OCI-LY3 (cell line): ENCODE measurements at regions not wholly inside any gene's neighbourhood (a gene's known extent, or its start where the extent isn't known, plus 50 kb on each side); places are given as distances from the start of the nearest gene placed in this dataset.

Source experiments
- CTCF ChIP-seq: fragments of 200-600, 300-600 bp; sonication (generic); IDR thresholded peaks from 2 replicates; pipeline ENCODE4 v1.5.1; 2014; ENCODE audit warnings: antibody characterized with exemption, low read length, low read depth
- EZH2phosphoT487 ChIP-seq: fragments of 200-600 bp; shearing (Covaris generic); IDR thresholded peaks from 2 replicates; pipeline ENCODE4 v1.6.1; 2018; ENCODE audit warnings: antibody characterized with exemption, mixed run types, low read depth

DNA sequence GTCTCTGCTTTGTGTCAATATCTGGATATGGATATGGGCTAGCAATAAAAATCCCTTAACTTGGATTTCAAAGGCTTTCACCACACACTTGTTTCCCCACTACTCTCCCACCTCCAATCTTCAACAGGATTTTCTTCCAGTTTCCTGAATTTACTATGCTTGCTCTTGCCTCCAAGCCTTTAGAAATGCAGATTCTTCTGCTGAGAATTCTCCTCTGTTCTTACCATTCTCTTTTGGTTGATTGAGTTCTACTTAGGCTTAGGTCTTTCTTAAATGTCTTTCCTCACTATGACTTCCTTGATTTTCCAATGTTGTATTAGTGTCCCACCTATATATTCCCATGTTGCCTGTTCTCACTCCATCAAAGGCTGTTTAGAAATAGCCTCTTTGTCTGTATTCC is 1502.4 kb upstream of the TENM4 start:
- TF ChIP-seq CTCF (no peak), EZH2phosphoT487 (no peak)
